C4-2B (cell line): ENCODE measurements at regions not wholly inside any gene's neighbourhood (a gene's known extent, or its start where the extent isn't known, plus 50 kb on each side); places are given as distances from the start of the nearest gene placed in this dataset.

ENCODE experiments used
- CTCF ChIP-seq: fragments of 450-650 bp; conservative IDR thresholded peaks from 2 replicates; pipeline ENCODE4 v1.5.1; 2017; ENCODE audit warnings: mild to moderate bottlenecking
- ZFX ChIP-seq: fragments of 450-650 bp; IDR thresholded peaks from 2 replicates; pipeline ENCODE4 v1.6.1; 2017

GRCh38 chr2:157934684-157935377 lies 58.7 kb upstream of the ACVR1 start:
- no peak for TF ChIP-seq CTCF
- TF ChIP-seq ZFX, result no peak
